HEK293T (cell line): ENCODE measurements at regions not wholly inside any gene's neighbourhood (a gene's known extent, or its start where the extent isn't known, plus 50 kb on each side); places are given as distances from the start of the nearest gene placed in this dataset.

Source experiments
- FOXA1 ChIP-seq: fragments of 450-650 bp; IDR thresholded peaks from 2 replicates; pipeline ENCODE4 v1.6.1; 2016; ENCODE audit warnings: mild to moderate bottlenecking
- FOXK2 ChIP-seq: fragments of 450-650 bp; IDR thresholded peaks from 2 replicates; pipeline ENCODE4 v1.6.1; 2016; ENCODE audit warnings: mild to moderate bottlenecking
- FOXM1 ChIP-seq: fragments of 450-650 bp; IDR thresholded peaks from 2 replicates; pipeline ENCODE4 v1.6.1; 2017; ENCODE audit warnings: mild to moderate bottlenecking, borderline replicate concordance
- LEF1 ChIP-seq: fragments of 450-650 bp; IDR thresholded peaks from 2 replicates; pipeline ENCODE4 v1.6.1; 2017; ENCODE audit warnings: mild to moderate bottlenecking, borderline replicate concordance
- NFRKB ChIP-seq: fragments of 450-650 bp; IDR thresholded peaks from 2 replicates; pipeline ENCODE4 v1.6.1; 2016; ENCODE audit warnings: mild to moderate bottlenecking, moderate library complexity
- PKNOX1 ChIP-seq: fragments of 450-650 bp; IDR thresholded peaks from 2 replicates; pipeline ENCODE4 v1.6.1; 2016
- SP1 ChIP-seq: fragments of 450-650 bp; IDR thresholded peaks from 2 replicates; pipeline ENCODE4 v1.6.1; 2017
- SUZ12 ChIP-seq: fragments of 450-650 bp; IDR thresholded peaks from 2 replicates; pipeline ENCODE4 v1.6.1; 2016; ENCODE audit warnings: mild to moderate bottlenecking
- ZNF384 ChIP-seq: fragments of 450-650 bp; IDR thresholded peaks from 2 replicates; pipeline ENCODE4 v1.6.1; 2016

GRCh38 chr9:81078555-81078954 is 610.8 kb downstream of the TLE1 start:
- no peak for TF ChIP-seq FOXA1
- TF ChIP-seq FOXM1: no peak
- no peak for TF ChIP-seq LEF1
- TF ChIP-seq ZNF384: no peak
- no peak for TF ChIP-seq PKNOX1
- no peak for TF ChIP-seq SP1
- no peak for TF ChIP-seq SUZ12
- TF ChIP-seq NFRKB: no peak
- TF ChIP-seq FOXK2: no peak
